ENCODE measurements at regions not wholly inside any gene's neighbourhood (a gene's known extent, or its start where the extent isn't known, plus 50 kb on each side); places are given as distances from the start of the nearest gene placed in this dataset.

DNA sequence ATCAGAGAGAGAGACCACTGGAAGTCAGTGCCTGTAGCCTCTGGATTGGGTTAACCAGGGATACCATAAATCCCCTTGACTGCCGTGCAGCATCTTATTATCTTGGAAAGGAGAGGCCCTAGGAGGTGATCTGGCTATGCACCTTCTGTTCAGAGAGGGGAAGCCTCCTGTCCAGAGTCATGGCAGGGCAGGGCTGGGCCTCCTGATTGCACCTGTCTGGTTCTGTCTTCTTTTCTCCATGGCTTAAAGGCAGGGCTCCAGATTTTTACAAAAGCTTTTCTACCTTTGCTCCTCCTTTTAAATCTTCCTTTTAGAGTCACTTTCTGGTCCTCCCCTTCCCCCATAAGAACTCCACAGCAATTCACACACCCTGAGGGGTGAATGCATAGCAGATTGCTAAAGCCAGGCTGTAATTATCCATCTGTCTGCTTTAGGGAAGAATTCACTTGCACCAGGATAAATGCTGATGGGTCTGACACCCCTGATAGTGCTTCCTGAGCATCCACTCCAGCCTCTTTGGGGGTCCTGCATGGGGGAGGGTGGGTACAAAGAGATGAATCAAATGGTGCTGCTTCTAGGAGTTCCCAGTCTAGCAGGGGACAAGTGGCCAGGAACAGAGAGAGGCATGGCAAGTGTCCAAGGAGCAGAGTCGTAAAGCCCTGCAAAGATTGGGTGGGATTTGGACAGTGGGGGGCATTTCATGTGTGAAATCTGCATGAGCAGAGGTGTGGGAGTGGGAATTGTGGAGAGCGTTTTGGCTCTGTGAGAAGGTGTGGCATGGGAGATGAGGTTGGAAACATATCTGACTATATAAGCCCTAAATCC, 141.3 kb upstream of the ALDH1B1 start:
- H3K4me3 ChIP-seq, result no peak overlapping the region
- no peak for DNase-seq (ENCODE audit: low spot score)
- H4K20me1 ChIP-seq (ENCODE audit: insufficient read depth, poor library complexity, severe bottlenecking), result no peaks in the 10 kb centered on the region
- H3K9me3 ChIP-seq (ENCODE audit: low read depth), result no peaks in the 10 kb centered on the region
- H3K27me3 ChIP-seq, result no peaks in the 10 kb centered on the region
- no peak overlapping the region for H3K4me2 ChIP-seq
- H3K27ac ChIP-seq, result no peak overlapping the region
- H3K79me2 ChIP-seq, result no peaks in the 10 kb centered on the region
- H2AFZ ChIP-seq, result no peak overlapping the region
- no peaks in the 10 kb centered on the region for H3K4me1 ChIP-seq (ENCODE audit: insufficient read depth)
- H3K36me3 ChIP-seq (replicated peaks; ENCODE audit: insufficient read depth, low read depth), result no peaks in the 10 kb centered on the region
- TF ChIP-seq EZH2phosphoT487 (IDR thresholded peaks at IDR 0.05; ENCODE audit: low read depth, severe bottlenecking, unreplicated experiment) (no peak), EZH2 (IDR thresholded peaks at IDR 0.05; ENCODE audit: borderline replicate concordance) (no peak)
- TF ChIP-seq, protein P1, sequence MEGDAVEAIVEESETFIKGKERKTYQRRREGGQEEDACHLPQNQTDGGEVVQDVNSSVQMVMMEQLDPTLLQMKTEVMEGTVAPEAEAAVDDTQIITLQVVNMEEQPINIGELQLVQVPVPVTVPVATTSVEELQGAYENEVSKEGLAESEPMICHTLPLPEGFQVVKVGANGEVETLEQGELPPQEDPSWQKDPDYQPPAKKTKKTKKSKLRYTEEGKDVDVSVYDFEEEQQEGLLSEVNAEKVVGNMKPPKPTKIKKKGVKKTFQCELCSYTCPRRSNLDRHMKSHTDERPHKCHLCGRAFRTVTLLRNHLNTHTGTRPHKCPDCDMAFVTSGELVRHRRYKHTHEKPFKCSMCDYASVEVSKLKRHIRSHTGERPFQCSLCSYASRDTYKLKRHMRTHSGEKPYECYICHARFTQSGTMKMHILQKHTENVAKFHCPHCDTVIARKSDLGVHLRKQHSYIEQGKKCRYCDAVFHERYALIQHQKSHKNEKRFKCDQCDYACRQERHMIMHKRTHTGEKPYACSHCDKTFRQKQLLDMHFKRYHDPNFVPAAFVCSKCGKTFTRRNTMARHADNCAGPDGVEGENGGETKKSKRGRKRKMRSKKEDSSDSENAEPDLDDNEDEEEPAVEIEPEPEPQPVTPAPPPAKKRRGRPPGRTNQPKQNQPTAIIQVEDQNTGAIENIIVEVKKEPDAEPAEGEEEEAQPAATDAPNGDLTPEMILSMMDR (IDR thresholded peaks at IDR 0.05; ENCODE audit: poor library complexity), result no peak
- WGBS (ENCODE audit: low lambda C conversion rate, missing lambda C conversion rate), result 41% methylated on average over 3 of the region's 3 CpGs
- no peaks in the 10 kb centered on the region for H3K9me2 ChIP-seq (replicated peaks; ENCODE audit: insufficient read depth)

DNA sequence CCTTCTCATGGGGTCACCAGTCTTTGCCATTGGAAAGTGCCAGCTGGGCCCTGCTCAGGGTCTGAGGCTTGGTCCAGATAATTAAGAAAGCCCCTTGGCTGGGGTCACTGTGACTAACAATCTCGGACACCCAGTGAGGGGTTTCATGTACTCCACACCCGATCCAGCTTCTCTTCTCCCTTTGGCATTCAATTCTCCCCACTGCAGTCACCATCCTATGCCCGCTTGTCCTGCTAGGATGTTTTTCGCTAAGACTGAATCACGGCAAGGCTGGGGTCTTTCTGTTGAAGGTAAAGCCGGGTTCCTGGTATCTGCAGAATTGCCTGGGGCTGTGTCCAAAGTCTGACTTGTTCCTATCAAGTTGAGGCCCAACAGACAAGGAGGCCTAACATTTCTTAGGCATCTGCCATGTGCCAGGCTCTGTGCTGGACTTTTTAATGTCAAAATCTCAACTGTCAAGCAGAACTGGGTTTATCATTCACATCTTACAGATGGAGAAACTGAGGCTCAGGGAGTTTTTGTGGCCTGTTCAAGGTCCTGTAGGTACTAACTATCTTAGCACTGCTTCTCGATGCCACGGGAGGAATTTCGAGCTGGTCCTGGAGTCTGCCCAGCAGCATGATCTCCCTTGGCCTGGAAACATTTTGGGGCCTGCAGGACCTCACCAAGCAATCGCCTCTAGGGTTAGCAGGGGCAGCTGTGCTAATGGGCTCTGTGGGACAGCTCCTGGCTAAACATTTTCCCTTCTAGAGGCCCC, 142.0 kb upstream of the ALDH1B1 start:
- no peak overlapping the region for H3K4me2 ChIP-seq
- DNase-seq (ENCODE audit: low spot score), result no peak
- no peaks in the 10 kb centered on the region for H3K4me1 ChIP-seq (ENCODE audit: insufficient read depth)
- no peaks in the 10 kb centered on the region for H4K20me1 ChIP-seq (ENCODE audit: insufficient read depth, poor library complexity, severe bottlenecking)
- no peak overlapping the region for H3K4me3 ChIP-seq
- H3K27me3 ChIP-seq, result no peaks in the 10 kb centered on the region
- H3K9me2 ChIP-seq (replicated peaks; ENCODE audit: insufficient read depth), result no peaks in the 10 kb centered on the region
- no peaks in the 10 kb centered on the region for H3K79me2 ChIP-seq
- WGBS (ENCODE audit: low lambda C conversion rate, missing lambda C conversion rate), result 82% methylated on average over 10 of the region's 10 CpGs
- no peaks in the 10 kb centered on the region for H3K36me3 ChIP-seq (replicated peaks; ENCODE audit: insufficient read depth, low read depth)
- no peak overlapping the region for H3K27ac ChIP-seq
- TF ChIP-seq EZH2phosphoT487 (IDR thresholded peaks at IDR 0.05; ENCODE audit: low read depth, severe bottlenecking, unreplicated experiment) (no peak), EZH2 (IDR thresholded peaks at IDR 0.05; ENCODE audit: borderline replicate concordance) (no peak)
- H3K9me3 ChIP-seq (ENCODE audit: low read depth), result no peaks in the 10 kb centered on the region
- H2AFZ ChIP-seq, result no peak overlapping the region

DNA sequence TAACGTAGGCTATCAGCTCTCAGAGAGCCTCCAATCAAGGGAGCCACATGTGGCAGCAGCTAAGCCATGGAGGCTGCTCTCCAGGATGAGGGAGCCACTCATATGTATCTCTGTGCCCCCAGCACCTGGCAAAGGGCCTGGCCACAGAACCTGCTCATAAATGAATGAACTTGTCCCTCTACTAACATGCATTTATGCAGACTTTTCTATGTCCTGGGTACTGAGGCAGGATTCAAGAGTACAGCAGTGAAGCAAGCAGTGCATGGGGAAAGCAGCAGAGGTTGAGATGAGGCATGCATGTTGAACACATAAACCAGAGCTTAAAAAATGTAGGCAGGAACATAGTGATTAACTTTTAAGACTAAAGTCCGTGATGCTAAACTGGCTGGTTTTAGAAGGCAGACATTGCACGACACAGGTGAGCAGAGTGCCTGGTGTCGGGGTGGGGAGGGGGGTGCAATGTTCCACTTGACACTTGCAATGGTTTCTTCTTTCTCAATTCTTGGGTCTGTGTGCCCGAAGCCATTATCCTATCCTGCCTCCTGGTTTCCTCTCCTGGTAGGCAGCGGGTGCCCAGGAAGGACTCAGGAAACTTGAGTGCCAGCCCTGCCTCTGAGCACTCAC, 142.8 kb upstream of the ALDH1B1 start:
- 75% methylated on average over 6 of the region's 6 CpGs for WGBS (ENCODE audit: low lambda C conversion rate, missing lambda C conversion rate)

More for the DNA sequence above, 142.8 kb upstream of the ALDH1B1 start:
- Histone ChIP-seq H3K4me1 (ENCODE audit: insufficient read depth) (no peaks in the 10 kb centered on the region), H2AFZ (no peak overlapping the region), H3K9me3 (ENCODE audit: low read depth) (no peaks in the 10 kb centered on the region), H3K79me2 (no peaks in the 10 kb centered on the region), H3K36me3 (replicated peaks; ENCODE audit: insufficient read depth, low read depth) (no peaks in the 10 kb centered on the region), H3K9me2 (replicated peaks; ENCODE audit: insufficient read depth) (no peaks in the 10 kb centered on the region), H3K4me2 (no peak overlapping the region), H3K27ac (no peak overlapping the region), H3K4me3 (no peak overlapping the region), H4K20me1 (ENCODE audit: insufficient read depth, poor library complexity, severe bottlenecking) (no peaks in the 10 kb centered on the region), H3K27me3 (no peaks in the 10 kb centered on the region)
- DNase-seq (ENCODE audit: low spot score), result peak; percentile 2
- TF ChIP-seq EZH2phosphoT487 (IDR thresholded peaks at IDR 0.05; ENCODE audit: low read depth, severe bottlenecking, unreplicated experiment) (no peak), EZH2 (IDR thresholded peaks at IDR 0.05; ENCODE audit: borderline replicate concordance) (no peak)
- TF ChIP-seq, protein P1 (IDR thresholded peaks at IDR 0.05; ENCODE audit: poor library complexity), result no peak
